HUDEP-2 (cell line): ENCODE measurements at regions not wholly inside any gene's neighbourhood (a gene's known extent, or its start where the extent isn't known, plus 50 kb on each side); places are given as distances from the start of the nearest gene placed in this dataset.

ENCODE experiments used
- DNase-seq, 76 experiments: peaks; one replicate each; lab custom pipeline; 2025; ENCODE audit not compliant: unreplicated experiment in 76 of 76; lab: John Stamatoyannopoulos, UW

DNA sequence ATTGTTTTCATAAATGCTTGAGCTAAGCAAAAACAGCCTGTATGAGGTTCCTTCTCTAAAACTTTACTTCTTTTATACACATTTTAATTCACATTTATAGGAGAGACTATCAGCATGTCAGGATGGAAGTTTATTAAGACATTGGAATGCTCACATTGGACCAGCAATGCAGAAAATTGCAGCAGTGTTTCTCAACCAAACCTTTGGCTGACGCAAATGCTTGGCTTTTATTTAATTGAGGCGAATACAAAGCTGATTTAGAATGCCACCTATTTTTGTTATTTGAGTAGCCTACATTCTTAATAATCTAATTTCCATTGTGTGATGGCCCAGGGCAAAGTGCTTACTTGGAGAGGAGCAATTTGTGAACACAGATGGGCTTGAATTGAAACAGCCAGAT lies 283.2 kb downstream of the ARL4A start:
- DNase-seq, result no peak

DNA sequence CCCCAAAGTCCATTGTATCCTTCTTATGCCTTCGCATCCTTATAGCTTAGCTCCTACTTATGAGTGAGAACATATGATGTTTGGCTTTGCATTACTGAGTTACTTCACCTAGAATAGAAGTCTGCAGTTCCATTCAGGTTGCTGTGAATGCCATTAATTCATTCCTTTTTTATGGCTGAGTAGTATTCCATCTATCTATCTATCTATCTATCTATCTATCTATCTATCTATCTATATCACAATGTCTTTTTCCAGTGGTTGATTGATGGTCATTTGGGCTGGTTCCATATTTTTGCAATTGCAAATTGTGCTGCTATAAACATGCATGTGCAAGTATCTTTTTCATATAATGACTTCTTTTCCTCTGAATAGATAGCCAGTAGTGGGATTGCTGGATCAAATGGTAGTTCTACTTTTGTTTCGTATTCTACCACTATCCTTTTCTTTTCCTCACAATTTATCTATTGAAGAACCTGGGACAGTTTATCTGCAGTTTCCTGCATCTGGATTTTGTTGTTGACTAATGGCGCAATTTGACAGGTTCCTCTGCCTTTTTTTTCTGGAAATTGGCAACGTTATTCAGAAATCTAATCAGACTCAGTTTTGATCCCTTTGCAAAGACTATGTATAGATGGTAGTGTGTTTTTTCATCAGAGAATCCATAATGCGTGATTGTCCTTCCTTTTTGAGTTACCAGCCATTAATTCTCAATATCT lies 287.2 kb downstream of the ARL4A start:
- DNase-seq, result no peak

DNA sequence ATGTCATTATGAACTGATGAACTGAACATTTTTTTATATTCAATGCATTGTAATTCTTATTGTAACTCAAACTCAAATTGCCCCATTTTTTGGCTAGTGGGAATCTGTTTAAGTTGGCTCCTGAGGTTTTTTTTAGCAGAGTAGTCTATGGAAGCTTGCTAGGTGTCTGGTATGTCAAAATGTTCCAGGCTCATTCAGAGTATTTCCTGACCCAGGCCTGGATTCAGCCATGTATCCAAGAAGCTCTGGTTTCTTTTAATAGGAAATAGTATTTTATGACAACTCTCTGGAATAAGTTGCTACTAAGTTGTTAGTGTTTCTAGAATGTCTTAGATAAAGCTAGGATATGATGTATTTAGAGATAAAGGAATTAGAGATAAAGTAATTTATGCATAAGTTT lies 288.0 kb downstream of the ARL4A start:
- no peak for DNase-seq

DNA sequence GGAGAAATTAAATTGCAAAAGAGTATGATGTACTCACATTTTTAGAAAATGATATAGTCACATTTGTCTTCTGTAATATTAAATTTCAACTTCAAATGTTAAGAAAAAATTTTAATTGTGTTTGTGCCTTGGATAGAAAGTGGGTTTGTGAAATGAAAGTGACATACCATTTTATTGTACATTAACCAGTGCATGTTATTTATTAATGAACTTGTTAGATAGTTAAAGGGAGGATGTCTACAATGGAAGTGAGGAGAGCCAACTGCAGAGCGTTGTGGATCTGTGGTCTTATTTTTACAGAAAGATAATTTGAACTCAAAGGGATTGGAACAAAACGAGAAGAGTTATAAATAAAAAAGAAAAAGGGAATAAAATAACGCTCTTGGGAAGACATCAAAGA lies 291.7 kb downstream of the ARL4A start:
- no peak for DNase-seq

DNA sequence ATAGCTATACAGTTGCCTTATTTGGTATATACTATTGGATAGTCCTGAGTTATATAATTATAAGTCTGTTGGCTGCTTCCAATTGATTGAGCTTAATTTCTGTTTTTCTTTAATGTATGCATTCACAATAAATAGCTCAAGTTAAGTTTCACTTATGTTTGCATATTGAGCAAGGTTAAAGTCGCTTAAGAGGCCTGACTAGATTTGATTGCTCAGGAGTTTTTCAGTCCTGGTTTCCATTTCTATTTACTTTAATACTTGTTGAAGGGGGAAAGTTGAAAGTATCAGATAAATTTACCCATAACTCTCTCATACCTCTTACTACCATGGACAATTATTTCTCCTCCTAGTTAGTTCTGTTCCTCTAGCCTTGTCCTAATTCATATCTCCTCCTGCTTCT lies 294.7 kb downstream of the ARL4A start:
- DNase-seq, result no peak

DNA sequence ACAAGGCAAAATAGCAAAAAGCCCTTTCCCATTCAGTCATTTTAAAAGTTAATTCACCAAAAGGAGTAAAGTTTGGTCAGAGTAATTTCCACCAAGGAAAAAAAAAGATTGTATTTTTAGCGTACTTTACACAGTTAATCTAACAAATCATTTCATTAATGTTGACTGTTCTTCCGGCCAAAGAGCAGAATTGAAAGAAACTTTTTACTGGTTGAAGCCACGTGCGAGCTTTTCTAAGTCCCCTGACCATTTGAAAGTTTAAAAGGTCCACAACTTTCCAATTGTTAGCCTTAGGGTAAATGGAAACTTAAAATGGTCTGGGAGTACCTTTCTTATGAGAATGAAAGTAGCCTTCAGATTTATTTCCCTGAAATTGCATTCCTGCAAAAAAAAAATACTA lies 296.7 kb downstream of the ARL4A start:
- no peak for DNase-seq

DNA sequence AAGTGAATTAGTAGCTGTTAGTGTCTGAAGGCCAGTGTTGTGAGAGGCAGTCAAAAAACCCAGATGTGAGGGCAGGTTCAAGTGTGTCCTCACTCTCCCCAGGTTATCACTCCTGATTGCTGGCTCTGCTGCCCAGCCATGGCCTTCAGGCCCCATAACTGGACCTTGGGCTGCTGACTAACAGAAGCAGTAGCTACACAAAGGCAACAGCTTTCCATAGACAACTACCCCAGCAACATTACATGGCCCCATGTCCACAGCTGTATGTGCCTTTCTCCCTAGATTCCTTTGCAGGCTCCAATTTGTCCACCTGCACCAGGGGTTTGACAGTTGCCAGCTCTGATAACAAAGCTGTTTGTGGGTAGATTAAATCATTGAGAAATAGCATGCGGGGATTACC lies 297.8 kb downstream of the ARL4A start:
- DNase-seq, result no peak

DNA sequence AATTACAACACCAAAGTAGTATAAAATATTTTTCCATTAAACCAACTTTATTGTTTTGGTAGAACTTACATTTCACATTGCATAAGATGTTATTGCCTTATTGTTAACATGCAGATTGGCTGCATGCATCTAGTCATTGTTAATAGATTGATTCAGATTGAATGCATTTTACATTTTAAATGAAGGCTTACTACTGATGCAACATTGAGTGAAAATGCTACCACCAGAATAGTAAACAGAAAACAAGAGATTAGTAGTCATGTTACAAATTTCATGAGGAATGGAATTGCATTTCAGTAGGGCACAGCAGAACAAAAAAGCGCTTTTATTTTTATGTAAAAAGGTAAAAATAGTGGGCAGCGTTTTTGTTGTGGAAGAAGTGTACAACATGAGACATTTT lies 298.3 kb downstream of the ARL4A start:
- DNase-seq, result no peak

DNA sequence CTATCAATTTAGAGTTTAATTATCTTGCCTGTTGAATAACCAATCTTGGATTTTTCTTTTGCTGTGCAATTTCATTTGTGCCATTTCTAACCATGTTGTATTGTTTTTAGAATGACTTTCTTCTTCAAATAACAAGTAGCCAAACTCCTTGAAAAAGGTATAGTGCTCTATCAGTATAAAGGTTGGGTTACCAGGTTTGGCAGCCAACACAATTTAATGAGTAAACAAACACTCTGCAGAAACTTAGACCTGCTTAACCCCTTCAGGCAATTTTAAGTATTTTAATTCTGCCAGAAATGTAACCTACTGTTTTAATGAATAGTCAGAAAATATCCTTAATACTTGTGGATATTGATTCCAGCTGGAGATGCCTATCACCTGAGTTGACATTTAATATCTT lies 299.8 kb downstream of the ARL4A start:
- no peak for DNase-seq

DNA sequence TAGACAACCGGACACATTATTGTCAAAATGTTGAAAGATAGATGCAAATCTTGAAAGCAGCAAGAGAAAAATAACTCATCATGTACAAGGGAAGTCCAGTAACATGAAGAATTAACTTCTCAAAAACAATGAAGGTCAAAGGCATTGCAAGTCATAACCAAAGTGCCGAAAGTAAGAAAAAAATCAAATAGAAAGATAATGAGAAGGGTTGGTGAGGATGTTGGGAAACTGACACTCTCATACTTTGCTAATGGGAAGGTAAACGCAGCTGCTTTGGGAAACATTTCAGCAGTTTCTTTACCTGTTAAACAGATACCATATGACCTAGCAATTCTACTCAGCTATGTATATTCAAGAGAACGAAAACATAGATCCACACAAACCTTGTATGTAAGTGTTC lies 303.0 kb downstream of the ARL4A start:
- no peak for DNase-seq

DNA sequence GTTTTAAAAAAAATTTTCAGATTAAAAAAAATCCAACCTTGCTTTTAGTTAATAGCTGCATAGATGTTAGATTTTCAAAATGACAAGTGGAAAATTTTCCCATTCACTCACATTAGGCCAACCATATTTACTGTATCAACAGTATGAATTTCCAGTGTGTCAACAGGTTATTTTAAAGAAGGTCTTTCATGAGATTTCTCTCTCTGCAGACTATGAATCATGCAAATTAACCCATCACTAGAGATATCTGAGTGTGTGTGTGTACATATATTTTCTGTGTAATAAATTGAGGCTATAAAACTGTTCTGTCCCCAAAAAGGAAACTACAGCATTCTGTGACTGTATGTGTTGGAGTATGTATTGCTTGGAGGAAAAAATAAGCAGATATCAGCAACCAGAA lies 305.6 kb downstream of the ARL4A start:
- no peak for DNase-seq

DNA sequence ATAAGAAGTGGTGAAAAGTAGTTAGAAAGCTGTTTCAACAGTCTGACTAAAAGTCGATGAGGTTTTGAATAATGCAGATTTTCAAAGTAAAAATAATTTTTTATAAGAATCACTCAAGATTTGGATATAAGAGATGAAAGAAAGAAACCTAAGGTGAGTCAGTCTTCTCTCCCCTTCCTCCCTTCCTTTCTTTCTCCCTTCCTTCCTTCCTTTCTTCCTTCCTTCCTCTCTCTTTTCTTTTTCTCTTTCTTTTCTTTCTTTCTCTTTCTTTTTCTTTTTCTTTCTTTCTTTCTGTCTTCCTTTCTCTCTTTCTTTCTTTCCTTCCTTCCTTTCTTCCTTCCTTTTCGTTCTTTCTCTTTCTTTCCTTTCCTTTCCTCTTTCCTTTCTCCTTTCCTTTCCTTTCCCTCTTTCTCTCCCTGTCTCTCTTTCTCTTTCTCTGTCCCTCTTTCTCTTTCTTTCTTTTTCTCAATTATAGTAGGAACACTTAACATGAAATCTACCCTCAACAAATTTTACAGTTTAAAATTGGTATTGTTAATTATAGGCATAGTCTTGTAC lies 308.6 kb downstream of the ARL4A start:
- no peak for DNase-seq

DNA sequence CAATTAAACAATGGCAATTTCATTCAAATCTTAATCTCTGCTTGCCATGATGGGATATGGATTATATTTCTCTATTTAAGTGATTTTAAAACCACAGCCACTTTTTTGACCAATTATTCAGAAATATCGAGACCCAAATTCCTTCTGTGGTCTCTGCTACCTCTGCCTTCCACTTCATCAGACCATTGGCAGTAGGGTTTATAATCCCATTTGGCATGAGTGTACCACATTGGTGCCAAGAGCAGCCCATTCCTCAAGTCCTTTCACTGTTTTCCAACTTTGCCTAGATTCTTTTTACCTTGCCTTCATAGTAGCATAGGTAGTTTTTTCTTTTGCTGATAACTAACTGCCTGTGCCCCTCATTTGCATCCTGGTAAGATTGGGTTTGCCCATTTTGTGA lies 319.9 kb downstream of the ARL4A start:
- DNase-seq, result no peak

DNA sequence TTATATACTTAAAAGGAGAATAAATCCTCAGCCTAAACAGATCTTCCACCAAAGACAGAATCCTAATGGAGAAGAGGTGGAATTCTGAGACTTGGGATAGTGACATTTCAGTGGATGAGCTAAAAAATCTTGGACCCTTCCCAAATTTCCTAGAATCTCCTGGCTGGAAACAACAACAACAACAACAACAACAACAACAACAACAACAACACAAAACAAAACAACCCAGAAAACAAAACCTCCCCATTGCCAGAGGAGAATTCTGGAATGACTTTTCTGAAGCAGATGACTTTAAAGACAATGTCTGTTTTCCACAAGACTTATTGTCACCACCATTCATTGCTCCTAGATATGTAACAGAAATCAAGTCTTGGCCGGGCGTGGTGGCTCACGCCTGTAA lies 322.1 kb downstream of the ARL4A start:
- DNase-seq, result no peak

DNA sequence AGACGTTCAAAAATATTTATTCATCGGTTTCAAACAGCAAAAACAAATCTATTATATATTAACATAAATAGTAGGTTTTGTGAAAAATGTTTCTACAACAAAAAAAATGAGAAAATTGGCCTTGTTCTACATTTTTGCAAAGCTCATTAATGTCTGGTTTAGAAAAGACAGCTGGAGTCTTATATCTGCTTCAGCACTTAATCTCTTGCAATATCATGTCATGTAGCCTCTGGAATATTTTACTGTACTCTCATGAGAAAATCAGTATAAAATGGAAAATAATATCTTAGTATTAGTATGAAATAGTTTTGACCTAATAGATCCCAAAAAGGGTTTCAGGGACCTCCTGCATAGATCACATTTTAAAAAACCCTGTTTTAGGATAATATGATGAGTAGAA lies 326.6 kb downstream of the ARL4A start:
- no peak for DNase-seq

DNA sequence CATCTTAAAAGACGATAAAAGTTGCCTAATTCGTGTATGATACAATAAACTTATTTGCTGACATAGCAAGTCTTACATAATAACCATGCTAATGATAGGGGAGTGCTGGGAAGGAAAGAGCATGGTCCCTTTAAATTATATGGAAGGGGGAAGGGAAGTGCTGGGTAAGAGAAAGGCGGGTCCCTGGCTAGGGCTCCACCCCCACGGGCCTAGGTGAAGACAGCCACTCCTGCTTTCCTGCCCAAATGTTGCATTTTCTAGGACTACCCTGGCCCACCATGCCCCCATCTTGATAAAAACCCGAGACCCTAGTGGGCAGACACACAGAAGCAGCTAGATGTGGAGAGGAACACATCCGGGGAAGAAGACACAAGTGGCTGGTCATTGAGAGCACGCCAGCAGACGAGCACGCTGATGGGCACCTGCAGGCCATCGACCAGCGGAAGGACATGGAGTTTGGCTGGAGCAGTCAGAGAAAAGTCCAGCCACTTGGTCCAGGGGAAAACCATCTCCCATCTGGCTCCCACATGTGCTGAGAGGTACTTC lies 328.7 kb downstream of the ARL4A start:
- no peak for DNase-seq

DNA sequence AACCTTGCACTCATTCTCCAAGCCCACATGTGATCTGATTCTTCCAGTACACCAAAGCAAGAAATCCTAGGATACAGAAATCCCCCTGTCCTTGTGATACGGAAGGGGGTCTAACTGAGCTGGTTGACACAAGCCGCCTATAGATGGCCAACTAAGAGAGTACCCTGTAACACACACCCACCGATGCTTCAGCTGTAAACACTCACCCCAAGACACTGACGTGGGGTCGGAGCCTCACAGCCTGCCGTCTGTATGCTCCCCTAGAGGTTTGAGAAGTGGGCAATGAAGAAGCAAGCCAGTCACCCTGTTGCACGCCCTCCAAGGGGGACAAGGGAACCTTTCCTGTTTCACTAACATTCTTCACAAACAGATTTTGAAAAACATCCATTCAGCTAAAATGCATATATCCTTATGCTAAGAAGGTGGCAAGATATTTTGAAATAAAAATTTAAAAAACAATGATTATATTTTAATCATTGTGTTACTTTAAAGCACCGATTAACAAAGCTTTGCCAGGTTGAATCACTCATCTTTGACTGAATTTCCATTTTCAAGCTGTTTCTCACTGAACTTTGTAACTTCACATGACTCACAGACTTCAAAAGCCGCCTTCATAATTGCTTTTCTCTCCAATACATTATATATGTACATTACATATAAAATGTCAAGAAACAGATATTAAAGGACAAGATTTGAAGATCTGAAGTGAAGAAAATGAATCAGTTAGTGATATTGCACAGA lies 329.3 kb downstream of the ARL4A start:
- DNase-seq, result no peak

DNA sequence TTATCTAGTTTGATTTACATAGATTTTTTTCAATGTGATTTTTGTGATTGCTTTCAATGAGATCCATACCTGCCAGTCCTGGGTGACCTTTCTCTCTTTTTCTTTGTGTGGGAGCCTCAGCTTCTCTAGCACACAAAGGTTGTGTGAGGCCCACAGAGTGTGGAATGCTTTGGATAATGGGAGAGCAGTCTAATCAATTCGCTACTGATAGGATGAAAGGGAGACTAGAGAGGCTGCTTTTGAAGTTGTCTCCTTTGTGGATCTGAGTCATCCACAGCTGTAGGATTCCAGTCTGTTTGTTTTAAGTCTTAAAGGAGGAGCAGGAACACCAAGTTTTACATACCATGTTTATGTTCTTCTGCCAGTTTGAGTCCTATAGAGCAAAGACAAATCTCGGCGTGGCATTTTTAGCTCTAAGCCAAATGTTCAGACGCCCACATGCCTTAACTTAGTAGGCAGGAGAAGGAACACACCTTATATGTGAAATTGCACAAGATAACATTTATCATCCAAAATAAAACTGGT lies 330.0 kb downstream of the ARL4A start:
- no peak for DNase-seq

DNA sequence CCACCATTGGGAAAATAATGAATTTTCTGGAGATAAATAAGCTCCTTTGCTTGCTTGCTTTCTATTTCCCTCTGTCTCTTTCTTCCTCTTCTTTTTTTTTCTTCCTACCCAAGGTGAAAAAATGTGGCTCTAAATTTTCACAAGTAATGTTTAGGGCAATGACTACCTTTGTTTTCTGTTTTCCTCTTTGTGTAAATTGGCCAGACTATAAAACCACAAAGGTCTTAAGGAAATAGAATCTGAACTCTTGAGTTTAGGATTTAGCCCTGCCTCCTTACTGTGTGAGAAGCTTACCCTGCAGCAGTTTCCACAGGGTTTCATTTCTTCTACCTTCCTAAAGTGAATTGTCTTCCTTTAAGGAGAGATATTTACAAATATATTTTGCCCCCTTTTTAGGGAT lies 330.4 kb downstream of the ARL4A start:
- DNase-seq, result no peak

DNA sequence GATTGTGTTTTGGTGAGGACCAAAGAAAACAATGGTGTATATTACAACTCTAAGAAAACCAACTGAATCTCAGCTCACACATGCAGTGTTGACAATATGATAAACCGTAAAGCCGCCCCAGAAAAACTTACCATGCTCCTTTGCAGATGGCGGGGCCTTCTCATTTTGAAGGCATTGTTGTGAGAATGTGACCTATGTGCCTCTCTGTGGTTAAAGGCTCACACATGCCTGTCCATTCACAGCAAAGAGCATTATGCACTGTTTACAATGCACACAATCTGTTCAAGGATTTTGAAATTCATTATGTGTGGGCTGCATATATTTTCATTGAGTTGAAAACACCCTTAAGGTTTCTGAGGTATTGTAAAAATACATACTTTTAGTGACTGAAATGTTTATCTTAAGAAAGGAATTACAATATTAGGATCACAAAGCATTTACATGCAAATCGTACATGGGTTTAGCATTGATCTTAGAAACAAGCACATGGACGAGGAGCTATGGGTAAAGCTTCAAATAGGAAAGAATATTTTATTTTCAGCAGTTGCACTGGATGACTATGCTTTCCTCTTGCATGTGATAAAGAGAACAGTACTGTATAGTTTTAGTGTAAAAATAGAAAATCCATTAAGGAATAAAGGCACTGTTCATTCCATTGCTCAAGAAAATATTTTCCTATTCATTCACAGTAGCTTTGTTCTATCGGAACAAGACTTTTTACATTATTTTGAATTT lies 334.3 kb downstream of the ARL4A start:
- DNase-seq, result no peak

DNA sequence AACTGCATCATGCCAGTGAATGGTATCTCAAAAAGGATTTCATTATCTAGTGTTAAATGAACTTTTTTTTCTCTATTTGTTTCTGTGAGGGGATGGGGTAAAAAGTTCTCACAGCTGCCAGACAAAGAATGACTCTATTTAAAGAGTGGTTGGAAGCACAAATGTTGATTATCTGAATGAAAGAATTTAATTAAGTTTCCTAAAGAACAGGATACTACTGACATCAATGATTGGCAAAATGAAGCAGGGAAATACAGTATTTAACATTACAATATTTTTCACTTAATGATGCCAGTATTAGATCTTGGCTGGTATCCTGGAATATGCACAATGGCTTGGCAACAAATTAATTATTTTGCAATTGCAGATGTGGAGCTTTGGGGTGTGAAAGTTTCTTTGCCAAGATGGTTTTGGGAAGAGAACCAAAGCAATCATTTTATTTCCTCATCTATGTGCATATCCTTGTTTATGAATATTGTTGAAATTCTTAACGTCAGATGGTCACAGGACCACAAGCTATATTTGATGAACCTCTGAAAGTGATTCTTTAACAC lies 336.8 kb downstream of the ARL4A start:
- no peak for DNase-seq
